Colonic mucosa (tissue), 4 donors: ENCODE measurements at regions not wholly inside any gene's neighbourhood (a gene's known extent, or its start where the extent isn't known, plus 50 kb on each side); places are given as distances from the start of the nearest gene placed in this dataset.

Experiments used
- DNase-seq: peaks from one replicate; pipeline ENCODE4 v3.0.0-alpha.2; 2020
- H3K27ac ChIP-seq: fragments of 200-600 bp; one replicate; pipeline ENCODE4 v1.8.0; 2021
- H3K27me3 ChIP-seq: fragments of 200-600 bp; one replicate; pipeline ENCODE4 v1.8.0; 2021
- H3K36me3 ChIP-seq: fragments of 200-600 bp; one replicate; pipeline ENCODE4 v1.8.0; 2021
- H3K4me1 ChIP-seq: fragments of 200-600 bp; one replicate; pipeline ENCODE4 v1.8.0; 2021; ENCODE audit warnings: mild to moderate bottlenecking
- H3K4me3 ChIP-seq: fragments of 200-600 bp; one replicate; pipeline ENCODE4 v1.8.0; 2021
- H3K9ac ChIP-seq, 2 donors: one replicate each; pipeline ENCODE4 v1.7.0; 2013; ENCODE audit warnings: control low read depth in 2 of 2, low read depth in 2 of 2, low read length in 2 of 2
- H3K9me3 ChIP-seq: fragments of 200-600 bp; one replicate; pipeline ENCODE4 v1.8.0; 2021
- intact Hi-C: fragments of 100-400 bp; cut with DNase I; formaldehyde crosslinking; loops from one replicate; pipeline ENCODE4 v1.14.1; 2022
- TF ChIP-seq, protein P1 (sequence below): fragments of 200-600 bp; IDR thresholded peaks from one replicate; pipeline ENCODE4 v1.8.0; 2022; ENCODE audit warnings: antibody characterized with exemption, mild to moderate bottlenecking
- donor health status: healthy.
- donor health status: DM: no; HTN: no; CAD: no.
- donor health status: DM: no; HTN: no; CAD: no.

DNA sequence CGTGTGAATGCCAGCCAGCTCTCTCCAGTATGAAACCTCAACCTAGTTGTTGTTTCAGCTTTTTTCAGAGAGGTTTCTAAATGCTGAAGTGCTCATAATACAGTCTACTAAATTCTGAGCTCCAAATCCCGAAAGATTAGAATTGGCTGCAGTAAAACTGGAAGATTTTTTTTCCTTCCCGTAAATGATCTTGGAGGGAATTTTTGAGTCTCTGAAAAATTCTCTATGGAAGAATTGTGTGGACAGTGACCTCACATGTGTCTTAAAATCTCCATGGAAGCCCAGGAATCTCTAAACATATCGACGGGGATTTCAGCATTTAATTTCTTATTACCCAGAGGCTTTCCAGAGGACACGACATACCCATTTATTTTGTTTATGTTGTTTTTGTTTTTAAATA lies 1499.2 kb downstream of the LRRC4C start:
- Histone ChIP-seq H3K4me1 (no peaks in the 10 kb centered on the region), H3K36me3 (no peaks in the 10 kb centered on the region), H3K4me3 (no peak overlapping the region), H3K27me3 (no peaks in the 10 kb centered on the region), H3K9me3 (no peaks in the 10 kb centered on the region), H3K9ac (no peak overlapping the region), H3K27ac (no peak overlapping the region)
- intact Hi-C loops: no loop called here
- no peak for DNase-seq
- TF ChIP-seq, protein P1, sequence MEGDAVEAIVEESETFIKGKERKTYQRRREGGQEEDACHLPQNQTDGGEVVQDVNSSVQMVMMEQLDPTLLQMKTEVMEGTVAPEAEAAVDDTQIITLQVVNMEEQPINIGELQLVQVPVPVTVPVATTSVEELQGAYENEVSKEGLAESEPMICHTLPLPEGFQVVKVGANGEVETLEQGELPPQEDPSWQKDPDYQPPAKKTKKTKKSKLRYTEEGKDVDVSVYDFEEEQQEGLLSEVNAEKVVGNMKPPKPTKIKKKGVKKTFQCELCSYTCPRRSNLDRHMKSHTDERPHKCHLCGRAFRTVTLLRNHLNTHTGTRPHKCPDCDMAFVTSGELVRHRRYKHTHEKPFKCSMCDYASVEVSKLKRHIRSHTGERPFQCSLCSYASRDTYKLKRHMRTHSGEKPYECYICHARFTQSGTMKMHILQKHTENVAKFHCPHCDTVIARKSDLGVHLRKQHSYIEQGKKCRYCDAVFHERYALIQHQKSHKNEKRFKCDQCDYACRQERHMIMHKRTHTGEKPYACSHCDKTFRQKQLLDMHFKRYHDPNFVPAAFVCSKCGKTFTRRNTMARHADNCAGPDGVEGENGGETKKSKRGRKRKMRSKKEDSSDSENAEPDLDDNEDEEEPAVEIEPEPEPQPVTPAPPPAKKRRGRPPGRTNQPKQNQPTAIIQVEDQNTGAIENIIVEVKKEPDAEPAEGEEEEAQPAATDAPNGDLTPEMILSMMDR: no peak

DNA sequence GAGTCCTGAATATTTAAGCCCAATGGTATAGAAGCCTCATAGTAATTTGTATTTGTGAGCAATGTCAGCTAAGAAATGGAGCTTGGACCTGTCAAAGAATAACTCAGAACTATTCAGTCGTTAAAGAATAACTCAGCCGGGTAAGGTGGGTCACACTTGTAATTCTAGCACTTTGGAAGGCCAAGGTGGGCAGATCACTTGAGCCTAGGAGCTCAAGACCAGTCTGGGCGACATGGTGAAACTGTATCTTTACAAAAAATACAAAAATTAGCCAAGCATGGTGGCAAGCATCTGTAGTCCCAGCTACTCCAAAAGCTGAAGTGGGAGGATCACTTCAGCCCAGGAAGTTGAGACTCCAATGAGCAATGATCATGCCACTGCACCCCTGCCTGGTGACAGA lies 1526.5 kb downstream of the LRRC4C start:
- H3K36me3 ChIP-seq: no peaks in the 10 kb centered on the region
- DNase-seq: no peak
- TF ChIP-seq, protein P1: no peak
- no peaks in the 10 kb centered on the region for H3K27me3 ChIP-seq
- no peaks in the 10 kb centered on the region for H3K4me1 ChIP-seq
- H3K9me3 ChIP-seq: no peaks in the 10 kb centered on the region
- no peak overlapping the region for H3K9ac ChIP-seq
- intact Hi-C loops: no loop called here
- no peak overlapping the region for H3K4me3 ChIP-seq
- H3K27ac ChIP-seq: no peak overlapping the region

DNA sequence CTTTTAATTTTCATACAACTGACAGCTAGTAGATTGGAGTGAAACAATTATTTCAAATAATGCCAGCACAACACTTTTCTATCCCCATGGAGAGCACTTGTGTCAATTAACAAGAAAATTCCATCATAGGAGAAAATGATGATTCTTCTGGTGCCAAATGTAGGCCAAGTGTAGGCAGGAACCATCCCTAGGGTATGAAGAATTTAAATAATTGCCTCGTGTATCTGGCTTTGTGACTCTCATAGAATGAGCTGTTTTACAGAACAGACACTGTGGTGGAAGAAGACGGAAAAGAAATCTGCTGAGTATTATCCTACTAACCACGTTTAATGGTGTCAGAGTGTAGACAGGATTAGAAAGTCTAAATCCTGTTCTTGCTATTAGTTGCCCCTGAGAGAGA lies 1542.2 kb downstream of the LRRC4C start:
- H3K9ac ChIP-seq: no peak overlapping the region
- TF ChIP-seq, protein P1: no peak
- no peak overlapping the region for H3K4me3 ChIP-seq
- no peaks in the 10 kb centered on the region for H3K36me3 ChIP-seq
- no peaks in the 10 kb centered on the region for H3K9me3 ChIP-seq
- no peaks in the 10 kb centered on the region for H3K4me1 ChIP-seq
- H3K27ac ChIP-seq: no peak overlapping the region
- DNase-seq: no peak
- H3K27me3 ChIP-seq: no peaks in the 10 kb centered on the region
- intact Hi-C loops: no loop called here

DNA sequence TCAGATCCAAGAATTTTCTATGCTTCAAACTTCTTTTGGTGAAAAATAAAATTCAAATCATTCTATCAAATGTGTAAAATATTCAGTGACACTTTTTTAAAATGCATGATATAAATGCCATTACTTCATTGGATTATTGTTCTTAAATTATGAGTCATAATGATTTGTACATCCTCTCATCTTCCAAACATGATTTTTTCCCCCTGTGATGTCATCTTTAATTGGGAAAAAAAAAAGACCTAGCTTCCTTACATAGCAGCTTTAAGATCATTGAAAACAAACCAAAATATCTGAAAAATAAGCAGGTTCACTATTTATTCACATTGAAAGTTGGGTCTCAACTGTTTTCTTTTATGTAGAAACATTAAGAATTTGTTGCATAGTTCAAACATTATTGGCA lies 1549.4 kb downstream of the LRRC4C start:
- H3K36me3 ChIP-seq: no peaks in the 10 kb centered on the region
- intact Hi-C loops: no loop called here
- H3K9ac ChIP-seq: no peak overlapping the region
- no peak overlapping the region for H3K27ac ChIP-seq
- DNase-seq: no peak
- H3K4me1 ChIP-seq: no peaks in the 10 kb centered on the region
- no peaks in the 10 kb centered on the region for H3K9me3 ChIP-seq
- no peak overlapping the region for H3K4me3 ChIP-seq
- H3K27me3 ChIP-seq: no peaks in the 10 kb centered on the region
- TF ChIP-seq, protein P1: no peak

DNA sequence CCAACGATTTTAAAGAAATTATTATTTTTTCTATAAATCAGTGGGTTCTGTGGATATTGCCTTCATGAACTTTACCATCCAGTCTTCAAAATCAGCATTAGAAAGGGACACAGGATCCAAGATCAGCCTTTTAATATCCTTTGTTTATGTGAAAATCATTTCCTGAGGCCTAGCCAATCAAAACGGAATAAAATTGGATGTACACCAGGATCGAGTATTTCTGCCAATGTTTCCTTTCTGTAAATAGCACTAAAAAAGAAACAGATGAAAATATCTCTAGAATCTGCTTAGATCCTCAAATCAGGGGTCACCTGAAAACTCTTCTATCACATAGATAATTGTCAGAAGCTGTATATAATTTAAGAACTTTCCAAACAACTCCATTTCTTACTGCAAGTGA lies 1598.5 kb downstream of the LRRC4C start:
- H3K9ac ChIP-seq: no peak overlapping the region
- H3K36me3 ChIP-seq: no peaks in the 10 kb centered on the region
- DNase-seq: no peak
- H3K27ac ChIP-seq: no peak overlapping the region
- no peaks in the 10 kb centered on the region for H3K4me1 ChIP-seq
- intact Hi-C loops: no loop called here
- H3K4me3 ChIP-seq: no peak overlapping the region
- no peaks in the 10 kb centered on the region for H3K9me3 ChIP-seq
- TF ChIP-seq, protein P1: no peak
- H3K27me3 ChIP-seq: no peaks in the 10 kb centered on the region

DNA sequence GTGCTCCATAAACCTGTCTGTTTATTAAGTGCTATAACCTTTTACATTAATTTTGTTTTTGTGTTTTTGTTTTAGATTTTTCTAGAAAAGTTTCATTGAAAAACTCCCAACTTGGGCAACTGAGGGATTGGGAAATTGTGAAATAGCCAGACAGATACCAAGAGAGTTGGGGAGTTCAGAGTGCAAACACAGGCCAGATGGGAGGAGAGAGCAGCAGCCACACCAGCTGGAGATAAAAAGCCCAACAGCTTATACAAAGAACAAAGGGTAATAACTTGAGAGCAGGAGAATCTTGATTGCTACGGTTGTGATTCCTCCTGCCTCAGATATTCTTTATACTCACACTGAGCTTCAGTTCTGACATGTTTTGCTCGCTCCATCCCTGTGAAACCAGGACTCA lies 1642.2 kb downstream of the LRRC4C start:
- no peak overlapping the region for H3K9ac ChIP-seq
- TF ChIP-seq, protein P1: no peak
- intact Hi-C loops: no loop called here
- H3K4me1 ChIP-seq: no peaks in the 10 kb centered on the region
- H3K27ac ChIP-seq: no peak overlapping the region
- no peaks in the 10 kb centered on the region for H3K27me3 ChIP-seq
- no peak for DNase-seq
- no peaks in the 10 kb centered on the region for H3K36me3 ChIP-seq
- H3K9me3 ChIP-seq: no peaks in the 10 kb centered on the region
- no peak overlapping the region for H3K4me3 ChIP-seq
